Body of pancreas (tissue), 4 donors: ENCODE measurements at regions not wholly inside any gene's neighbourhood (a gene's known extent, or its start where the extent isn't known, plus 50 kb on each side); places are given as distances from the start of the nearest gene placed in this dataset.

Experiments
- ATAC-seq: fragments of 150-250 bp; one replicate; pipeline ENCODE4 v1.9.1; 2016
- DNase-seq, 4 donors: peaks; one replicate each; pipeline ENCODE4 v3.0.0-alpha.2; 2019
- H3K27ac ChIP-seq, 4 donors: fragments of 200-600 bp; sonication (generic); 1 replicate in 3 of 4; 2 replicates in 1 of 4; pipeline versions ENCODE4 v1.5.1 to v1.6.1; 2016 to 2019; ENCODE audit warnings: mild to moderate bottlenecking in 1 of 4, mixed read lengths in 1 of 4, moderate library complexity in 1 of 4
- H3K27me3 ChIP-seq, 2 donors: fragments of 200-600 bp; sonication (generic); one replicate each; pipeline ENCODE4 v1.6.0; 2016; ENCODE audit warnings: mild to moderate bottlenecking in 1 of 2
- H3K36me3 ChIP-seq, 2 donors: fragments of 200-600 bp; sonication (generic); replicated peaks in 1 of 2; 2 replicates each; pipeline ENCODE4 v1.5.1; 2016; ENCODE audit warnings: low read depth in 2 of 2; ENCODE audit not compliant: insufficient read depth in 1 of 2
- H3K4me1 ChIP-seq: fragments of 200-600 bp; sonication (generic); one replicate; pipeline ENCODE4 v1.6.0; 2016
- H3K4me3 ChIP-seq, 2 donors: fragments of 200-600 bp; sonication (generic); 1 replicate in 1 of 2; 2 replicates in 1 of 2; pipeline ENCODE4 v1.5.1; 2016 to 2019
- H3K9me3 ChIP-seq, 3 donors: fragments of 200-600 bp; sonication (generic); 1 replicate in 2 of 3; 2 replicates in 1 of 3; pipeline ENCODE4 v1.5.1; 2016
- POLR2A ChIP-seq, 3 donors: fragments of 450-650 bp; IDR thresholded peaks; one replicate each; pipeline ENCODE4 v1.6.1; 2016; ENCODE audit warnings: antibody characterized with exemption in 3 of 3, mild to moderate bottlenecking in 2 of 3
- WGBS, 2 donors: methylation state at CpG; one replicate each; pipeline ENCODE4 v1.1.5; 2017; 5-methylcytosine and 5-hydroxymethylcytosine counted together
- intact Hi-C: fragments of 100-400 bp; cut with DNase I; formaldehyde crosslinking; loops from one replicate; pipeline ENCODE4 v1.15.1; 2023
- TF ChIP-seq, protein P1 (sequence below), 7 experiments: fragments of 450-650 bp in 4 of 7; fragments of 200-600 bp in 3 of 7; sonication (generic) in 3 of 7; IDR thresholded peaks; one replicate each; pipeline ENCODE4 v1.5.1; 2016 to 2019; ENCODE audit warnings: antibody characterized with exemption in 7 of 7

DNA sequence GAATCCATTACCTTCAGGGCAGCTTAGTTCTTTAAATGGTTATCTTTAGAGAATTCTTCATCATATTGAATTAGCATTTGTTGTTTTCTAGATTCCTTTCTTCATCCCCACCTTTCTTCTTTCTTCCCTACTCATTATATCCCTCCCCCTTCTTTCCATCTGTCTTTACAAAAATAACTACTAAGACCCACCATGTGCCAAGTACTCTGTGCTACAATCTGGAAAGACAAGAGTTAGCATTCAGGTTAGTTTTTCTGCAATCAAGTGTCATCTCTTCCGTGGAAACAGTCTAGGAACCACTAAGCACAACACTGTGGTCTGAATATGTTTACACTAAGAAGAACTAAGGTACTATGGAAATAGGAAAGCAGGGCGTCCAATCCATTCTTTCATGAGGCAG, 897.4 kb upstream of the TENM4 start:
- DNase-seq (no peak), ATAC-seq (no peak)
- 49 to 50% methylated on average over 2 of the region's 2 CpGs for WGBS, 2 donors
- intact Hi-C loops, result no loop called here
- no peaks in the 10 kb centered on the region for H3K36me3 ChIP-seq
- H3K27ac ChIP-seq, result no peak overlapping the region
- TF ChIP-seq POLR2A (IDR thresholded peaks at IDR 0.05), result no peak
- TF ChIP-seq, protein P1, sequence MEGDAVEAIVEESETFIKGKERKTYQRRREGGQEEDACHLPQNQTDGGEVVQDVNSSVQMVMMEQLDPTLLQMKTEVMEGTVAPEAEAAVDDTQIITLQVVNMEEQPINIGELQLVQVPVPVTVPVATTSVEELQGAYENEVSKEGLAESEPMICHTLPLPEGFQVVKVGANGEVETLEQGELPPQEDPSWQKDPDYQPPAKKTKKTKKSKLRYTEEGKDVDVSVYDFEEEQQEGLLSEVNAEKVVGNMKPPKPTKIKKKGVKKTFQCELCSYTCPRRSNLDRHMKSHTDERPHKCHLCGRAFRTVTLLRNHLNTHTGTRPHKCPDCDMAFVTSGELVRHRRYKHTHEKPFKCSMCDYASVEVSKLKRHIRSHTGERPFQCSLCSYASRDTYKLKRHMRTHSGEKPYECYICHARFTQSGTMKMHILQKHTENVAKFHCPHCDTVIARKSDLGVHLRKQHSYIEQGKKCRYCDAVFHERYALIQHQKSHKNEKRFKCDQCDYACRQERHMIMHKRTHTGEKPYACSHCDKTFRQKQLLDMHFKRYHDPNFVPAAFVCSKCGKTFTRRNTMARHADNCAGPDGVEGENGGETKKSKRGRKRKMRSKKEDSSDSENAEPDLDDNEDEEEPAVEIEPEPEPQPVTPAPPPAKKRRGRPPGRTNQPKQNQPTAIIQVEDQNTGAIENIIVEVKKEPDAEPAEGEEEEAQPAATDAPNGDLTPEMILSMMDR (IDR thresholded peaks at IDR 0.05), result no peak
- no peak overlapping the region for H3K4me3 ChIP-seq
- H3K4me1 ChIP-seq, result no peaks in the 10 kb centered on the region
- H3K27me3 ChIP-seq, result no peaks in the 10 kb centered on the region
- H3K9me3 ChIP-seq, result no peaks in the 10 kb centered on the region

DNA sequence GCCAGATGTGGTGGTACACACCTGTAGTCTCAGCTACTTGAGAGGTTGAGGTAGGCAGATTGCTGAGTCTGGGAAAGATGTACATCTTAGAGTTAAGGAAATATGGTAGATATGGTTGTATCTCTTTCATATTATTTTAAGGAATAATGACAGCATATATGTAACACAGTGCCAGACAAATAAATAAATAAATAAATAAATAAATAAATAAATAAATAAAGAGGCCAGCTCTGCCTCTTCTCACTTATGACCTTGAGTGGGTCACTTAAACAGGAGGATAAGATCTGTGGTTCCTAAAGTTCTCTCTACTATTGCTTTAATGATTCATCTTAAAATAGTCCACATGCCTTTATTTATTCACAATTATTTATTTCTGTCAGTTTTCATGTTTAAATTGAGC, 890.9 kb upstream of the TENM4 start:
- no peak for ATAC-seq
- no peak for TF ChIP-seq POLR2A (IDR thresholded peaks at IDR 0.05)
- TF ChIP-seq, protein P1 (IDR thresholded peaks at IDR 0.05), result no peak
- intact Hi-C loops, result no loop called here
- Histone ChIP-seq H3K27ac (no peak overlapping the region), H3K27me3 (no peaks in the 10 kb centered on the region), H3K4me3 (no peak overlapping the region), H3K4me1 (no peaks in the 10 kb centered on the region), H3K9me3 (no peaks in the 10 kb centered on the region), H3K36me3 (no peaks in the 10 kb centered on the region)
- DNase-seq, result no peak

DNA sequence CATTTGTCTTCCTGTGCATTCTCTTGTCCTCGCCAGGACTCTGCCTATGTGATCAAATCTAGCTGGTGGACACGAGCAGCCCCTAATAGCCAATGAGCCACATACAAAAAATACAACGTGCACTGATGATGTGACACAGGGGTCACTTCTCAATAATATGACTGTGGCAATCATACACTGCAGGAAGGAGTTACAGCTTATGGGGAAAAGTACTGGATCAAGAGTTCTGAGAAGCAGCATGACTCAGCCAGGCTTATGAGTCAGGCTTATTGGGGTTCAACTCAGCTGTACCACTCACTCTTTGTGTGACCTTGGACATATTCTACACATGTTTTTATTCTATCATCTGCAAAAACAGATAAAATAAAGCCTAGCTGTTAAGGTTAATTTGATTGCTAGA, 889.4 kb upstream of the TENM4 start:
- H3K36me3 ChIP-seq, result no peaks in the 10 kb centered on the region
- TF ChIP-seq, protein P1 (IDR thresholded peaks at IDR 0.05), result no peak
- TF ChIP-seq POLR2A (IDR thresholded peaks at IDR 0.05), result no peak
- no peaks in the 10 kb centered on the region for H3K4me1 ChIP-seq
- WGBS, 2 donors, result 47 to 76% methylated on average over 3 of the region's 3 CpGs
- DNase-seq (no peak), ATAC-seq (no peak)
- no peak overlapping the region for H3K27ac ChIP-seq
- no peaks in the 10 kb centered on the region for H3K9me3 ChIP-seq
- intact Hi-C loops, result no loop called here
- H3K27me3 ChIP-seq, result no peaks in the 10 kb centered on the region
- H3K4me3 ChIP-seq, result no peak overlapping the region

DNA sequence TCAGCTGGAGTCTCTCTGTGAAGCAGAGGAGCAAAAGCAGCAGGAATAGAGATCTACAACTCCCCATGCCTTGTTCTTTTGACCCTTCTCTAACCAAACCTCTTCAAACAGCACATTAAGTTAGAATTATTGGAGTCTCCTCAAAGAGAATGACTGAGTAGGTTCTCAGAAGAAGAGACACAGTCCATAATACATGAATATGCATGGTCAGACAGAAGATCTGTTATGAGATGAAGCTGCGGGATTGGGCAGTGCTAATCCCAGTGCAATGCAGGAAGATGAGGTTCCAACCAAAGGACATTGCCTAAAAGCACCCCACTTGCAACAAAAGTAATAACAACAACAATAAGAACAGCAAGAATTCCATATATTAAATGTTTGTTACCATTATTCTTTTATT, 887.9 kb upstream of the TENM4 start:
- intact Hi-C loops, result no loop called here
- no peaks in the 10 kb centered on the region for H3K4me1 ChIP-seq
- 63 to 90% methylated on average over 1 of the region's 1 CpG for WGBS, 2 donors
- H3K36me3 ChIP-seq, result no peaks in the 10 kb centered on the region
- H3K4me3 ChIP-seq, result no peak overlapping the region
- no peak overlapping the region for H3K27ac ChIP-seq
- no peak for DNase-seq
- ATAC-seq, result no peak
- TF ChIP-seq POLR2A (IDR thresholded peaks at IDR 0.05), result no peak
- TF ChIP-seq, protein P1 (IDR thresholded peaks at IDR 0.05), result no peak
- H3K9me3 ChIP-seq, result no peaks in the 10 kb centered on the region
- H3K27me3 ChIP-seq, result no peaks in the 10 kb centered on the region

DNA sequence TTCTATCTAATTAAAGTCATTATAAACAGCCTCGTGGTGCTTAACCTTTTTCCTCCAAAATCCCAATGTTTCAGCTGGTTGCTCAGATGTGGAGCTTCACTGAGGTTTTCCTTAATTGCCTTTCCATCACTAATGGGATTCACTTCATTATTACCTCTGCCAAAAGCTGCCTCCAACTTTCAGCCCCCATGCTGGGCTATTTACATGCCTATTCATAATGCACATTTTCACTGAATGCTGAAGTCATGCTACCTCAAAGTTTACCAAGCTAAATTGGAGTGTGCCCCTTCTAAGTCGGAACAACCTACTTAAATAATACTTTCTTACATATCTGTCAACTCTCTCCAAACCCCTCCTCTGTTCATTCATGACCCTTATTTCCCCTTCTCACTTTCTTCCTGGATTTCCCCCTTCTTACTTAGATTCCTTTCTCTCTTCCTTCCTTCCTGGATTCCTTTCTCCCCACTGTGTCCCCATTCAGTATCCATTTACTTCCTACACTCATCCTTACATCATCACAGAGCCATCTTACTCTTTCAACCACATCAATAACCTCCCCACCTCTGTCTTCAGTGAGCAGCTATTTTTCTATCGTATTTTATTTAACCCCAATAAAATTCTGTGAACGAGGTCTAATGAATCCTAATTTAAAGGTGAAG, 887.3 kb upstream of the TENM4 start:
- Histone ChIP-seq H3K4me1 (no peaks in the 10 kb centered on the region), H3K27ac (no peak overlapping the region), H3K4me3 (no peak overlapping the region), H3K9me3 (no peaks in the 10 kb centered on the region), H3K36me3 (no peaks in the 10 kb centered on the region), H3K27me3 (no peaks in the 10 kb centered on the region)
- DNase-seq, result no peak
- intact Hi-C loops, result no loop called here
- no peak for ATAC-seq
- TF ChIP-seq, protein P1 (IDR thresholded peaks at IDR 0.05), result no peak
- TF ChIP-seq POLR2A (IDR thresholded peaks at IDR 0.05), result no peak
- WGBS, 2 donors, result 47 to 48% methylated on average over 4 of the region's 4 CpGs
